CD4-positive, alpha-beta T cell treated with Interleukin-4 for 4 hours (primary cell): ENCODE measurements at regions not wholly inside any gene's neighbourhood (a gene's known extent, or its start where the extent isn't known, plus 50 kb on each side); places are given as distances from the start of the nearest gene placed in this dataset.

Experiments used
- DNase-seq: peaks from one replicate; pipeline ENCODE4 v3.0.0-alpha.2; 2020

- no peak for DNase-seq
Observed at GRCh38 chr3:124563376-124563775, 166.9 kb upstream of the UMPS start.

DNA sequence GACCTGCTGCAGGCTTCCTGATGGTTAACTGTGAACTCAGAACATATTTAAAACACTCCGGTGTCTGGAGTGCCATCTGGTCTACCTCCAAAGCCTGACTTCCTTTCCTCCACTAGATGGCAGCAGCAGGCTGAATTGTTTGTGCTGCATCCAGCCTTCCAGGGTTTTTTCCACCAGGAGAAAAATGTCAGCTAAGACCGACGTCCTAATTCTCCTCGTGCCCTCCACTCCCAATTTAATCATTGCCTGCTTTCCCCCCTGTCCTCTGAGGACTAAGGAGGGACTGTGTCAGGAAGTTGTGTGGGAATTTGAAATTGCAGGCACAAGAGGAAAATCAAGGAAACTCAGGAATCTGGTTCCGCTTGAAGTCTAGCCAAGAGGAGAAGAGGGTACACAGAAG, 165.2 kb upstream of the UMPS start:
- DNase-seq: peak; percentile 54

GRCh38 chr3:124565551-124565950, 164.7 kb upstream of the UMPS start:
- no peak for DNase-seq

DNA sequence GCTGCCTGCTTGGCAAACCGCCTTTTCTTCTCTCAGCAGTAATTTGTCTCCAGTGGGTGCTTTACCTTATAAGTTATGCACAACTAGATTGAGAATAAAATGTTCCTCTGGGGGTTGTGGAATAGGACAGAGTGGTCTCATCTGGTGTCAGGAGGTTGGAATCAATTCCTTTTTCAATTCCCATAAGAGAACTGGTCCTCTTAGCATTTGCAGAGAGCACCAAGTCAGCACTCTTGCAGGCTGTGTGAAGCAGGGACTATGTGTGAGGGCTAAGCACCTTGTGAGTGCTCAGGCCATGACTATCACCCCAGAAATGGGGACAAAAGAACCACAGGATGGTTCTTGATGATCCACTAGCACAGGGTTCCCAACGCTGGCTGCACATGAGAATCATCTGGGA, 163.6 kb upstream of the UMPS start:
- no peak for DNase-seq

DNA sequence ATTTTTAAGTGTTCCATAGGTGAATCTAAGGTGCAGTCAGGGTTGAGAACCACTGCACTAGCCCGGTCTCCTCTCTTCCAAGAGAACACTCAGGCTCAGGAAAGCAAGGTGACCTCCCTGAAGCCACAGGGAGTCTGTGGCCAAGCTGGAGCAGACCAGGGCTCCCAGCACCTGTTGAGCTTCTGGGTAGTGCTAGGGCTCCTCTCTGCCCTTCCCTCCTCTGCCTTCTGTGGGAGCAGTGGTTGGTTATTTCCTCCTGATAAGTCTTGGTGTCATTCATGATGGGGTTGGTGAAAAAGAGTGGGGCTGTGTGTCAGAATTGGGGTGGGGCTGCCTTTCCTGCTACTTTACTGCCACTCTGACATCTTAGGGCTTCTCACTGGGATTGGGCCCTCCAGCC, 163.1 kb upstream of the UMPS start:
- DNase-seq: no peak

GRCh38 chr3:124569761-124570160, 160.5 kb upstream of the UMPS start:
- no peak for DNase-seq

DNA sequence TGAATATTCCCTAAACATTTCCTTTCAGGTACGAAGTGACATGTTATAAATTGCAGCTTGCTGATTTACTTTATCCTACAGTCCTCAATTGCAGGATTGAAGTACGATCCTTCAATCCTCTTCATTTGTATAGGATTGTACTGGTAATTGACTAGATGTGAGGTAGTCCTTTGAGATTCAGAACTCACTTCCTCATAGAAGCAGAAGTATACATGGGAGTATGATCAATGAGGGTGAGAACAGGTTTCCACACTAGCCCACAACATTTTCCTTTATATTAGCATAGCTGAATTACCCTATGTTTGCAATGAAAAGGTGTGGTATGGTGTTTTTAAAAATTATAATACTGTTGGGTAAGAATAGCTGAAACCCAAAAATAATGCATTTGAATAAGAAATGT, 160.0 kb upstream of the UMPS start:
- no peak for DNase-seq

DNA sequence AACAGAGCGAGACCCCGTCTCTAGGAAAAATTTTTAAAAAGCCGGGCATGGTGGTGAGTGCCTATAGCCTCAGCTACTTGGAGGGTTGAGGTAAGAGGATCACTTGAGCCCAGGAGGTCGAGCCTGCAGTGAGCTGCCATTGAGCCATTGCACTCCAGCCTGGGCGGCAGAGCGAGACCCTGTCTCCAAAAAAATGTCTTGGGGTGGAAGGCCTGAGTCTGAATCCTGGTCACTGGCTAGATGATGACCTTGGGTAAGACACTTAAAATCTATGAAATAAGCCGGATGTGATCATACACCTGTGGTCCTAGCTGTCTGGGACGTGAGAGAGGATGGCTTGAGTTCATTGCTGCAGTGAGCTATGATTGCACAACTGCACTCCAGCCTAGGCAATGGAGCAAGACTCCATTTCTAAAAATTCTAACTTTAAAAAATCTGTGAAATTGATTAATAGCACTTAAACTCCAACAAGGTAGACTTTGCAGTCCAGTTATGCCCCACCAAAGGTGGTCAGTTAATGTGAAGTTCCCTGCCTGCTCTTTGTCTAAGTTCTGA, 157.3 kb upstream of the UMPS start:
- no peak for DNase-seq

DNA sequence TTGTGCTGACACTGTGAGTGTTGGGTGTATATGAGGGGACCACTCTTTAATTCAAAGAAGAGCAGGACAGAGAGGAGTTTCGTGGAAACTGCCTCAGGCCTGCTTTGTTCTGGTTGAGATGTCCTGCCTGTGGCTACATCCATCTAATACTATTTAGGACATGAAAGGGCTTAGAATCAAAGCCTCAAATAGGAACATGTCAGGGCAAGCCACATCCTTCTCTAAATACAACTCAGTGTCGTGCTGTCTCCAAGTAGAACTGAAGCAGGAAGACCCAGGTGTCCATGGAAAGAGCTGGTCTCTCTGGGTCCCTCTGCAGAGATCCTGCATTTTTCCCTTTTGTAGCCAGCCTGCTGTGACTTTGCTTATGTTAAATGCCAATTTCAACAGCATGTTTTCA, 156.2 kb upstream of the UMPS start:
- DNase-seq: no peak

GRCh38 chr3:124576565-124577493, 153.4 kb upstream of the UMPS start:
- no peak for DNase-seq

DNA sequence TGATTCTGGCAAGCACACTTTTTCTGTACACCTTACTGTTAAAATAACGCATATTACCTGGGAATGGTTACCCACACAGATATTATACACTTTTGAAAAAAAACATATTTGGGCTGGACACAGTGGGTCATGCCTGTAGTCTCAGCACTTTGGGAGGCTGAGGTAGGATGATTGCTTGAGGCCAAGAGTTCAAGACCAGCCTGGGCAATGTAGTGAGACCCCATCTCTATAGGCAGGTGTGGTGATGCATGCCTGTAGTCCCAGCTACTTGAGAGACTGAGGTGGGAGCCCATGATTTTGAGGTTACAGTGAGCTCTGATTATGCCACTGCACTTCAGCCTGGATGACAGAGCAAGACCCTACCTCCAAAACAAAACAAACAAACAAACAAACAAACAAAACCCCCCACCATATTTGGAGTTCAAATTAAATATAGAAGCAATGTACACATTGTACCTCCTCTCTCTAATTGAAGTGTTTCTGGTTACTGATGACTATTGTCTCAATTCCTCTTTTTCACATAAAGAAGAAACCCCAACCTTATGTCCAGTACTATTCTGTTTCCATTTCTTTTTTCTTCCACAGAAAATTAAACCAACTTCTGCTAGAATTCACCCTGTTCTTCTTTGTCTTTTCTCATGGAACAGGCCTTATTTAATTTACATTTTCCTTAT, 152.6 kb upstream of the UMPS start:
- no peak for DNase-seq

DNA sequence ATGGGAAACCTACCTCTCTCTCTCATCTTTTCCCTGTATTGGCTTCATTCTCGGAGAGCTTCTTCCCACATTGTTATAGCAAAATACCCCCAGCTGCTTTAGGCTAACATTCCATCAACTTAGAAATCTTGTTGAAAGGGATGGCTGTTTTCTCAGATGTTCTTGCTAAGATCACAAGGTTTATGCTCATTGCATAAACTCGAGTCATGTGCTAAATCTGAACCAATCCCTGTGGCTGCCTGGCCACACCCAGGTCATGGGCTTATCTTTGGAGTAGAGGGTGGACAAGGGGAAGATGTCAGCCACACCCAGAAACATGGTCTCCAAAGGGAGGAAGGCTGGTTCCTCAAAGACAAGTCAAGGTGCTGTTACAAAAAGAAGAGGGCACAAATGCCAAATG, 150.6 kb upstream of the UMPS start:
- no peak for DNase-seq

GRCh38 chr3:124582196-124582595, 148.1 kb upstream of the UMPS start:
- no peak for DNase-seq

GRCh38 chr3:124582621-124583395, 147.4 kb upstream of the UMPS start:
- no peak for DNase-seq

- DNase-seq: peak; percentile 25
Observed at GRCh38 chr3:124584245-124584551, 146.1 kb upstream of the UMPS start.

DNA sequence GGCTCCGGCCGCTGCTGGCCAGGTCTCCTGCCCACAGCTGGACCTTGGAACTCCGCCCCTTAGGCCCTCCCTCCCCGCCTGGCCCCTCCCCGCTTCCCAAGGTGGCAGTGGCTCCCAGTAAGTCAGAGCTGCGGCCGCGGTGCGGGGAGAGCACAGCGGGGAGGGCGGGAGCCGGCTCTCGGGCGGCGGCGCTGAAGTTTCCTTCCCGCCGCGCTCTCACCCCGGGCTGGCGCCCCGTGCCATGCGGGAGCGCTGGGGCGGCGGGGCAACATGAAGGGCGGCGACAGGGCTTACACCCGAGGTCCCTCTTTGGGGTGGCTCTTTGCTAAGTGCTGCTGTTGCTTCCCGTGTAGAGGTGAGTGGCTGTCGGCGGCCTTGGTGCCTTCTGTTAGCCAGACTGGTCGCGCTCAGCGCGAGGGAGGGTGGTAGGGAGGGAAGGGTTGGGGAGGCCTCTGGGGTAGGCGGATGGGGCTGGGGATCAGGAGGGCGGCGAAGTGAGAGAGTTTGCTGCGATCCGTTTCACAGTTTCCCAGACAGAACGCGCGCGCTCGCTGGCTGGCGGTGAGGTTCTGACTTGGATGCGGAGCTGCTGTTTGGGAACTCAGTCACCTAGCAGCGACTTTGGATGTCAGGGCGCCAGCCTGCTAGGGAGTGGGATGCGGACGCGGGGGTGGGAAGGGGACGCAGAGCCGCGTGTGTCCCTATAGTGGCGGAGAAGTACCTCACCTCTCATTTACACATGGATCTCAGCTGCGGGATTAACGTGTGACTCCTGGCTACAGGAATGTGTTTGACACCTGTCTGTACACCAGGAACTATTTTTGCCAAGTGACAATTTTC, 145.5 kb upstream of the UMPS start:
- peak; percentile 14 for DNase-seq

GRCh38 chr3:124586126-124587052, 143.9 kb upstream of the UMPS start:
- no peak for DNase-seq

- no peak for DNase-seq
Observed at GRCh38 chr3:124587053-124587408, 143.2 kb upstream of the UMPS start.

- no peak for DNase-seq
Observed at GRCh38 chr3:124588036-124588435, 142.2 kb upstream of the UMPS start.

DNA sequence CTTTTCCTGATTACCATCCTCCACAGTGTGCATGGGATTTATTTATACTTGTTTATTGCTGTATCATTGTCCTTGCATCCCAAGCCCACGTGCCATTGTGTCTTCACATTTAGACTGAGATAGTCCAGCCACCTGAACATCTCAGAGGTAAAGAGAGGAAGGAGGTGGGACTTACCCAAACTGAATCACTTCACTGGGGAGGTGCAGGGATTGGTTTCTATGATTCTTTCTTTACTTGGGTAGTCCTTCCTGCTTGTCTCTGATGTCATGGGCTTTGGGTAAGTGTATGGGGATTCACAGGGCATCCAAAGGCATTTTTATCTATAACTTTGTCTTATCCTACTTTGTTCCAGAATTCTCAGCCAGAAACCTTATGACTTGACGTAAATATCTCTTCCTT, 141.5 kb upstream of the UMPS start:
- DNase-seq: no peak

DNA sequence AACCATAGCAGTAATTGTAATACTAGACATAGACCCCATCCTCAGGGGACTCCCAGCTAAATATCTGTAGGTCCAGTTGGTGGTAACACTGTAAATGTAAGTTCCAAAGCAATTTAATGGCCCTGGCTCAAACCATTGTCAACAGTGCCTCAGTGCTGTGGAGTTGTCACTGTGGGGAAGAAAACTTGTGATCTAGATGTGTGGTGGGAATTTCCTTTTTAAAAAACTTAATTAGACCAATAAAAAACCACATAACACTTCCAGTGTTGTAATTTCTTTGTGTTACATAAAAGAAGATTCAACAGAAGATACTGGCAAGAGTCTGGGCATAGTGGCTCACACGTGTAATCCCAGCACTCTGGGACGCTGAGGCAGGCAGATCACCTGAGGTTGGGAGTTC, 138.6 kb upstream of the UMPS start:
- DNase-seq: no peak
